ENCODE measurements at regions not wholly inside any gene's neighbourhood (a gene's known extent, or its start where the extent isn't known, plus 50 kb on each side); places are given as distances from the start of the nearest gene placed in this dataset.

- no peak for TF ChIP-seq CTCF (IDR thresholded peaks at IDR 0.05)
- TF ChIP-seq EZH2 (IDR thresholded peaks at IDR 0.05; ENCODE audit: borderline replicate concordance, insufficient read depth, low read depth, low read length, poor library complexity, severe bottlenecking) = no peak
These were observed 59.2 kb upstream of the TRAK1 start for GRCh38 chr3:42031808-42032480.
